Muscle layer of colon (tissue), 2 donors: ENCODE measurements at regions not wholly inside any gene's neighbourhood (a gene's known extent, or its start where the extent isn't known, plus 50 kb on each side); places are given as distances from the start of the nearest gene placed in this dataset.

Experiments
- H3K27ac ChIP-seq: one replicate; pipeline ENCODE4 v1.7.0; 2013; ENCODE audit warnings: low read depth, mild to moderate bottlenecking, low read length, moderate library complexity
- H3K27me3 ChIP-seq, 2 donors: one replicate each; pipeline ENCODE4 v1.7.0; 2013; ENCODE audit warnings: low read length in 2 of 2, mild to moderate bottlenecking in 2 of 2; ENCODE audit not compliant: insufficient read depth in 2 of 2, control insufficient read depth in 1 of 2
- H3K36me3 ChIP-seq: one replicate; pipeline ENCODE4 v1.7.0; 2013; ENCODE audit warnings: mild to moderate bottlenecking, low read length; ENCODE audit not compliant: insufficient read depth
- H3K4me1 ChIP-seq: one replicate; pipeline ENCODE4 v1.7.0; 2013; ENCODE audit warnings: mild to moderate bottlenecking, low read length; ENCODE audit not compliant: insufficient read depth
- H3K4me3 ChIP-seq, 2 donors: one replicate each; pipeline ENCODE4 v1.7.0; 2013; ENCODE audit warnings: low read length in 2 of 2, low read depth in 1 of 2, mild to moderate bottlenecking in 1 of 2, moderate library complexity in 1 of 2
- H3K9ac ChIP-seq: one replicate; pipeline ENCODE4 v1.7.0; 2013; ENCODE audit warnings: low read length
- H3K9me3 ChIP-seq: one replicate; pipeline ENCODE4 v1.7.0; 2013; ENCODE audit warnings: mild to moderate bottlenecking, low read length
- donor health status: abdominal sarcoma.
- donor health status: Adenocarcinoma of cecum.

DNA sequence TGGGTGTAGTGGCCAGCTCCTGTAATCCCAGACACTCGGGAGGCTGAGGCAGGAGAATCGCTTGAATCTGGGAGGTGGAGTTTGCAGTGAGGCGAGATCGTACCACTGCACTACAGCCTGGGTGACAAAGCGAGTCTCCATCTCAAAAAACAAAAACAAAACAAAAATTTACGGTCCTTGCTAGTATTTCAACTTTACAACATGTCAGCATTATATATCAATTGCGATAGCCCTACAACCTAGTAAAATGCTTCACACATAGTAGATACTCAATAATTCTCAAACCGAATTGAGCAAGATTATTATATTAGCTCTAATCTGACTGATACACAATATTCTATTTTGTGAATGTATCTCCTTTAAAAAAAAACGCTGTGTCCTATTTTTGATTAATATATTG is 1411.0 kb upstream of the WWC1 start:
- H3K4me3 ChIP-seq, result no peak overlapping the region

GRCh38 chr5:166881802-166882201 is 1409.6 kb upstream of the WWC1 start:
- H3K27ac ChIP-seq, result no peak overlapping the region
- no peaks in the 10 kb centered on the region for H3K9me3 ChIP-seq
- no peak overlapping the region for H3K4me3 ChIP-seq
- H3K36me3 ChIP-seq, result no peaks in the 10 kb centered on the region
- no peaks in the 10 kb centered on the region for H3K4me1 ChIP-seq
- no peak overlapping the region for H3K9ac ChIP-seq
- H3K27me3 ChIP-seq, result no peaks in the 10 kb centered on the region

More for the DNA sequence above, 1411.0 kb upstream of the WWC1 start:
- H3K27ac ChIP-seq, result no peak overlapping the region
- H3K9me3 ChIP-seq, result no peaks in the 10 kb centered on the region
- H3K36me3 ChIP-seq, result no peaks in the 10 kb centered on the region
- no peaks in the 10 kb centered on the region for H3K27me3 ChIP-seq
- no peak overlapping the region for H3K9ac ChIP-seq
- no peaks in the 10 kb centered on the region for H3K4me1 ChIP-seq

- no peaks in the 10 kb centered on the region for H3K9me3 ChIP-seq
These were observed 1408.4 kb upstream of the WWC1 start for GRCh38 chr5:166883016-166883415.

DNA sequence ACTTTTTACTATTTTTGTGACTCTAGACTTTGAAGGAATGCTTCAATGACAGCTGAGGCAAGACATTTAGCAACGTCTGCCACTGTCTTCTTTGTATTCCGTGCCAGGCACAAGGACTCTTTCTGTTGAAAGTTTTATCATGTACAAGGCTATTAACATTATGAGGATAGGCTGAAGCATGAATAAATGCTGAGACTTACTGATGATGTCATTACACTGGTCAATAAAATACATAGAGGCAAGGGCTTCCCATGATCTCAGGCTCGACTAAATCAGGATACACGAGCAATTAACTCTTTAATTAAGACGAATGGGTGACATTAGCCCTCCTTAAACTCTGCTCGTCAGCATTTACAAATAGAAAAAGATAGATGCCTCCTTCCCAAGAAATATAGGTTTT is 1393.3 kb upstream of the WWC1 start:
- no peaks in the 10 kb centered on the region for H3K4me1 ChIP-seq
- no peak overlapping the region for H3K9ac ChIP-seq

More at GRCh38 chr5:166883016-166883415, 1408.4 kb upstream of the WWC1 start:
- H3K4me1 ChIP-seq, result no peaks in the 10 kb centered on the region
- no peaks in the 10 kb centered on the region for H3K27me3 ChIP-seq
- H3K4me3 ChIP-seq, result no peak overlapping the region
- H3K27ac ChIP-seq, result no peak overlapping the region
- H3K9ac ChIP-seq, result no peak overlapping the region
- no peaks in the 10 kb centered on the region for H3K36me3 ChIP-seq

DNA sequence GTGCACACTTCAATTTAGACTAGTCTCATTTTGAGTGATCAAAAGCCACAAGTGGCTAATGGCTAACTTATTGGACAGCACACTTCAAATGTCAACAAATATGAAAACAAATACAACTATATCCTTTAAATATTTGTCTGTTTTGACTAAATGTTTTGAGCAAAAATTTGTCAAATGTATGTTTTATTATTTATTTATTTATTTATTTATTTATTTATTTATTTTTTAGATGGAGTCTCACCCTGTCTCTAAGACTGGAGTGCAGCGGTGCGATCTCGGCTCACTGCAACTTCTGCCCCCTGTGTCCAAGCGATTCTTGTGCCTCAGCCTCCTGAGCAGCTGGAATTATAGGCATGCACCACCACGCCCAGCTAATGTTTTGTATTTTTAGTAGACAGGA is 1392.1 kb upstream of the WWC1 start:
- Histone ChIP-seq H3K9ac (no peak overlapping the region), H3K27ac (no peak overlapping the region), H3K4me1 (no peaks in the 10 kb centered on the region), H3K27me3 (no peaks in the 10 kb centered on the region), H3K9me3 (no peaks in the 10 kb centered on the region), H3K36me3 (no peaks in the 10 kb centered on the region), H3K4me3 (no peak overlapping the region)

More for the DNA sequence above, 1393.3 kb upstream of the WWC1 start:
- no peak overlapping the region for H3K4me3 ChIP-seq
- no peaks in the 10 kb centered on the region for H3K9me3 ChIP-seq
- H3K27me3 ChIP-seq, result no peaks in the 10 kb centered on the region
- H3K36me3 ChIP-seq, result no peaks in the 10 kb centered on the region
- no peak overlapping the region for H3K27ac ChIP-seq

DNA sequence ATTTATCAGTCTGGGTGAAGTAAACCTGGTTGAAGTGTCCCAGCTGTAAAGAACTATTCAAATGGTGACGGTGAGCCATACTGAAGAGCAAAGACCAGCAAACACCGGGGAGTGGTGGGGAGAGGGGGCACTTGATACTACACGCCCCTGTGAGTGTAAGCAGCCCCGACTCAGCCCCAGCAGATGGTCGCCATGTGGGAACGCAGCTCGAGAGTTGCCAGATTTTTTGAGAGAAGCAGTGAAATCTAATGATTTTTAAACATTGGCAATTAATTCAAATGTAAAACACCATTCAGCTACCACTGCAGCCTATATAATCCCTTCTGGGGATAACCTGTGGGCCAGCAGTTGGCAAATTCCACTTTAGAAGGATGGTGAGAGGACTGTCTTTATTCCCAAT is 1386.9 kb upstream of the WWC1 start:
- no peaks in the 10 kb centered on the region for H3K27me3 ChIP-seq
- H3K9me3 ChIP-seq, result no peaks in the 10 kb centered on the region
- H3K9ac ChIP-seq, result no peak overlapping the region
- no peak overlapping the region for H3K27ac ChIP-seq
- H3K4me3 ChIP-seq, result no peak overlapping the region
- peaks cover 5% of the 10 kb centered on the region for H3K4me1 ChIP-seq
- H3K36me3 ChIP-seq, result no peaks in the 10 kb centered on the region

- H3K27ac ChIP-seq, result no peak overlapping the region
- H3K4me1 ChIP-seq, result peaks cover 5% of the 10 kb centered on the region
- H3K27me3 ChIP-seq, result no peaks in the 10 kb centered on the region
- no peaks in the 10 kb centered on the region for H3K9me3 ChIP-seq
- H3K36me3 ChIP-seq, result no peaks in the 10 kb centered on the region
- H3K9ac ChIP-seq, result no peak overlapping the region
- no peak overlapping the region for H3K4me3 ChIP-seq
These were observed 1384.3 kb upstream of the WWC1 start for GRCh38 chr5:166906991-166907713.

GRCh38 chr5:166909040-166909439 is 1382.4 kb upstream of the WWC1 start:
- Histone ChIP-seq H3K4me1 (peaks cover 5% of the 10 kb centered on the region), H3K9me3 (no peaks in the 10 kb centered on the region), H3K9ac (no peak overlapping the region), H3K27me3 (no peaks in the 10 kb centered on the region), H3K36me3 (no peaks in the 10 kb centered on the region), H3K4me3 (no peak overlapping the region), H3K27ac (no peak overlapping the region)

DNA sequence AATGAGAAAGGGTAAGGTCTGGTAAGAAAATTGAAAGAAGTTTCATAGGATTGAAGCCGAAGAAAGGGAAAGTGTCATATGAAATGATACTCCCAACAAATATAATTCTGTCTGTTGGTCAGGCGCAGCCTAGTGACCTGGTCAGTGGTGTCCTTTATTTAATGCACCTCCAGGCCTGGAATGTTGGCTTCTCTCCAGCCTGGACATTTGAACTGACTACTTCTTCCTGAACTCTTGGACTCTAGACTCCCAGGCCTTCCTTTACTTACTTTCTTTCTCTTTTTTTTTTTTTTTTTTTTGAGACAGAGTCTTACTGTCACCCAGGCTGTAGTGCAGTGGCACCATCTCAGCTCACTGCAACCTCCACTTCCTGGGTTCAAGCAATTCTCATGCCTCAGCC is 1381.5 kb upstream of the WWC1 start:
- H3K9ac ChIP-seq, result no peak overlapping the region
- no peak overlapping the region for H3K4me3 ChIP-seq
- no peaks in the 10 kb centered on the region for H3K36me3 ChIP-seq
- peaks cover 9% of the 10 kb centered on the region for H3K4me1 ChIP-seq
- H3K27ac ChIP-seq, result no peak overlapping the region
- H3K9me3 ChIP-seq, result no peaks in the 10 kb centered on the region
- no peaks in the 10 kb centered on the region for H3K27me3 ChIP-seq

- H3K27ac ChIP-seq, result no peak overlapping the region
These were observed 1380.5 kb upstream of the WWC1 start for GRCh38 chr5:166910995-166911394.

GRCh38 chr5:166916021-166916420 is 1375.4 kb upstream of the WWC1 start:
- no peak overlapping the region for H3K4me3 ChIP-seq
- no peaks in the 10 kb centered on the region for H3K36me3 ChIP-seq
- H3K9me3 ChIP-seq, result no peaks in the 10 kb centered on the region
- no peaks in the 10 kb centered on the region for H3K27me3 ChIP-seq
- peaks cover 9% of the 10 kb centered on the region for H3K4me1 ChIP-seq
- no peak overlapping the region for H3K27ac ChIP-seq
- H3K9ac ChIP-seq, result no peak overlapping the region

More at GRCh38 chr5:166910995-166911394, 1380.5 kb upstream of the WWC1 start:
- Histone ChIP-seq H3K27me3 (no peaks in the 10 kb centered on the region), H3K36me3 (no peaks in the 10 kb centered on the region), H3K4me1 (peaks cover 15% of the 10 kb centered on the region), H3K4me3 (no peak overlapping the region), H3K9ac (no peak overlapping the region), H3K9me3 (no peaks in the 10 kb centered on the region)

DNA sequence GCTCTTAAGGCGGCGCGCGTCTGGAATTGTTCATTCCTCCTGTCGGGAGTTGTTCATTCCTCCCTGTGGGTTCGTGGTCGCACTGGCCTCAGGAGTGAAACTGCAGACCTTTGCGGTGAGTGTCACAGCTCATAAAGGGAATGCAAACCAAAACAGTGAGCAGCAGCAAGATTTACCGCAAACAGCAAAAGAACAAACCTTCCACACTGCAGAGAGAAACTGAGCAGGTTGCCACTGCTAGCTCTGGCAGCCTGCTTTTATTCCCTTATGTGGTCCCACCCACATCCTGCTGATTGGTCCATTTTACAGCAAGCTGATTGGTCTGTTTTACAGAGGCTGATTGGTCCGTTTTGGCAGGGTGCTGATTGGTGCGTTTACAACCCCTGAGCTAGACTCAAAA is 1365.3 kb upstream of the WWC1 start:
- Histone ChIP-seq H3K4me1 (no peaks in the 10 kb centered on the region), H3K27ac (no peak overlapping the region), H3K27me3 (no peaks in the 10 kb centered on the region), H3K4me3 (no peak overlapping the region), H3K36me3 (no peaks in the 10 kb centered on the region), H3K9ac (no peak overlapping the region), H3K9me3 (no peaks in the 10 kb centered on the region)
